Nephron progenitor cell (in vitro differentiated cells): ENCODE measurements at regions not wholly inside any gene's neighbourhood (a gene's known extent, or its start where the extent isn't known, plus 50 kb on each side); places are given as distances from the start of the nearest gene placed in this dataset.

Experiments used
- DNase-seq: peaks from one replicate; pipeline ENCODE4 v3.0.0; 2021
- H3K27ac Mint-ChIP-seq: 2 replicates; pipeline ENCODE4 v1.8.0; 2021; ENCODE audit warnings: mild to moderate bottlenecking, moderate library complexity, mixed read lengths
- H3K27me3 Mint-ChIP-seq: 2 replicates; pipeline ENCODE4 v1.8.0; 2021; ENCODE audit warnings: mild to moderate bottlenecking, low read depth, mixed read lengths; ENCODE audit not compliant: poor library complexity
- H3K36me3 Mint-ChIP-seq: 2 replicates; pipeline ENCODE4 v1.8.0; 2021; ENCODE audit warnings: low read depth, mixed read lengths
- H3K4me1 Mint-ChIP-seq: 2 replicates; pipeline ENCODE4 v1.8.0; 2021; ENCODE audit warnings: mixed read lengths
- H3K4me3 Mint-ChIP-seq: 2 replicates; pipeline ENCODE4 v1.8.0; 2021; ENCODE audit warnings: mild to moderate bottlenecking, moderate library complexity, mixed read lengths
- H3K9me3 Mint-ChIP-seq: 2 replicates; pipeline ENCODE4 v1.8.0; 2021; ENCODE audit warnings: mild to moderate bottlenecking, moderate library complexity, mixed read lengths
- TF ChIP-seq, protein P1 (sequence below): fragments of 200-600 bp; sonication (generic); IDR thresholded peaks from 2 replicates; pipeline ENCODE4 v1.5.0; 2021; ENCODE audit warnings: antibody characterized with exemption

DNA sequence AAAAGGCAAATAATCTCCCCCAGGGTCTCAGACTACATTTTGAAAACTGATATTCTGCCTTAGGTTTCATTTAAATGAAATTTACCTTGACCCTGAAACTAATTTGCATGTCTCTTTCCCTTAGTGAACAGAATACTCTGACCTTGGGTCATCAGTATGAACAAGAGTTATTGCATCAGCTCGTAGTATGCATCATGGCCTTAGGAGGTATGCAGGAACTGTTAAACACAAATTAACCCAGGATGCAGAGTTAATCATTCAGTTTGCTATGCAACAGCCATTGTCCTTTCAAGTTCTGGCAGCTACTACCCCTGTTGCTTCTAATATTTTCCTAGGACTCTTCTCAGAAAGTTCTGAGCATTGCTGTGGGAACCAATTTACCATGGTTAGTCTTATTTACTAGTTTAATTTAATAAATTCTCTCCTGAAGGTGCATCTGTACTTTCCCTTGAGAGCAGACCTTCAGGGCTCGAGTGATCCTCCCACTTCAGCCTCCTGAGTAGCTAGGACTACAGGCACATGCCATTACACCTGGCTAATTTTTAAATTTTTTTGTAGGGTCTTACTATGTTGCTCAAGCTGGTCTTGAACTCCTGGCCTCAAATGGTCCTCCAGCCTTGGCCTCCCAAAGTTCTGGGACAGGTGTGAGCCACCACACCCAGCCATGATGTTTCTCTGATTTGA, 126.7 kb downstream of the TTC6 start:
- H3K27ac Mint-ChIP-seq: no peak overlapping the region
- no peaks in the 10 kb centered on the region for H3K9me3 Mint-ChIP-seq
- H3K4me3 Mint-ChIP-seq: no peak overlapping the region
- TF ChIP-seq, protein P1, sequence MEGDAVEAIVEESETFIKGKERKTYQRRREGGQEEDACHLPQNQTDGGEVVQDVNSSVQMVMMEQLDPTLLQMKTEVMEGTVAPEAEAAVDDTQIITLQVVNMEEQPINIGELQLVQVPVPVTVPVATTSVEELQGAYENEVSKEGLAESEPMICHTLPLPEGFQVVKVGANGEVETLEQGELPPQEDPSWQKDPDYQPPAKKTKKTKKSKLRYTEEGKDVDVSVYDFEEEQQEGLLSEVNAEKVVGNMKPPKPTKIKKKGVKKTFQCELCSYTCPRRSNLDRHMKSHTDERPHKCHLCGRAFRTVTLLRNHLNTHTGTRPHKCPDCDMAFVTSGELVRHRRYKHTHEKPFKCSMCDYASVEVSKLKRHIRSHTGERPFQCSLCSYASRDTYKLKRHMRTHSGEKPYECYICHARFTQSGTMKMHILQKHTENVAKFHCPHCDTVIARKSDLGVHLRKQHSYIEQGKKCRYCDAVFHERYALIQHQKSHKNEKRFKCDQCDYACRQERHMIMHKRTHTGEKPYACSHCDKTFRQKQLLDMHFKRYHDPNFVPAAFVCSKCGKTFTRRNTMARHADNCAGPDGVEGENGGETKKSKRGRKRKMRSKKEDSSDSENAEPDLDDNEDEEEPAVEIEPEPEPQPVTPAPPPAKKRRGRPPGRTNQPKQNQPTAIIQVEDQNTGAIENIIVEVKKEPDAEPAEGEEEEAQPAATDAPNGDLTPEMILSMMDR: no peak
- H3K27me3 Mint-ChIP-seq: no peaks in the 10 kb centered on the region
- no peaks in the 10 kb centered on the region for H3K4me1 Mint-ChIP-seq
- DNase-seq: no peak
- H3K36me3 Mint-ChIP-seq: no peaks in the 10 kb centered on the region

DNA sequence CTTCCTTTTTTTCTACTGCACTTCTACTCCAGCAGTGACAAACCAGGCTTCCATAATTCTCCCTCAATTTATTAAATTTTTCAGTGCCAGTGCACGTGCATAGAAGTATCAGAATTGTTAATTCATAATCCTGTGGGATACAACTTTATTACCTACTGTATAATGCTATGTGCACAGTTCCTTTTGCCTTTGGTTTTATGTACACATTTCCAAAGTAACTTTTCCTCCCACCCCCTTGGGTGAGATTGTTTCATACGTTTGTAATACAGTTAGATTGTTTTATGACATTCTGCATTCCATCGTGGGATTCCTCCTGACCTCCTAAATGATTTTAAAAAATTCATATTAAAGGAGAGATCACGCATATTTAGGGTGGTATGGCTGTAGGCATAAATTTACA, 128.1 kb downstream of the TTC6 start:
- no peak for DNase-seq
- Mint-ChIP-seq H3K27me3 (peaks cover 2% of the 10 kb centered on the region), H3K9me3 (no peaks in the 10 kb centered on the region), H3K27ac (no peak overlapping the region), H3K4me1 (no peaks in the 10 kb centered on the region), H3K4me3 (no peak overlapping the region), H3K36me3 (no peaks in the 10 kb centered on the region)
- TF ChIP-seq, protein P1: no peak

DNA sequence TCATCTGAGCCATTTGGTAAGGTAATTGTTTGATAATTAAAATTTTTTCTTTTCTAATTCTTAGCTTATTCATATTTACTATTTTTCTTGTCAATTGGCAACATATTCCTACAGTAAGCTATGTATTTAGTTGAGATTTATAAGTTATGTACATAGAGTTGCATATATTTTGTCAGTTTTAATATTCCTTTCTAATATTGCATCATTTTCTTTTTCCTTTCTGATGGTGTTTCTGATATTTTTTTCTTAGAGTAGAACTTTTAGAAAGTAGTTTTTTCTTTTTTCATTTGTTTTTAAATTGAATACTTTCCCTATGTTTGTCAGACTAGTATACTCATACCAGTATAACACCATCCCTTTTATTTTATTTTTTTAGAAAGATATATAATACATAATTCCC, 131.3 kb downstream of the TTC6 start:
- Mint-ChIP-seq H3K36me3 (no peaks in the 10 kb centered on the region), H3K27ac (no peak overlapping the region), H3K4me3 (no peak overlapping the region), H3K4me1 (no peaks in the 10 kb centered on the region), H3K9me3 (no peaks in the 10 kb centered on the region), H3K27me3 (peaks cover 2% of the 10 kb centered on the region)
- DNase-seq: no peak
- TF ChIP-seq, protein P1: no peak

DNA sequence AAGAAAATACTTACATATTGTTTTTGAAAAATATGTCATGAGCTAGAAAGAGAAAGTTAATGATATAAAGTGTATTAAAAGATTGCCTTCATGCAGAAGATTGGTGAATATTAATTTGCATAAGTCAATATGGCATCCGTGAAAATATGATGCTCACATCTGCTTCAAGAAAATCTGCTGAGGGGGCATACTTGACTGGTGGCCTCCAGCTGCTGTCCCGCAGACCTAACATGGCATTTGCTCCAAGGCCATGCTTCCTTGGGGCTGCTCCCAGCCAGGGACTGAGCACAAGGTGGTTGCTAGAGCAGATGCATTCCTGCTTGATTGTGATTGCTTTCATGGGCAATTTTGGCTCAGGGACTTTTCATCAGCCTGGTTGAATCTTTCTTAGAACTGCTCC, 133.8 kb downstream of the TTC6 start:
- Mint-ChIP-seq H3K9me3 (no peaks in the 10 kb centered on the region), H3K27me3 (peaks cover 2% of the 10 kb centered on the region), H3K36me3 (no peaks in the 10 kb centered on the region), H3K4me1 (no peaks in the 10 kb centered on the region), H3K27ac (no peak overlapping the region), H3K4me3 (no peak overlapping the region)
- DNase-seq: no peak
- TF ChIP-seq, protein P1: no peak

DNA sequence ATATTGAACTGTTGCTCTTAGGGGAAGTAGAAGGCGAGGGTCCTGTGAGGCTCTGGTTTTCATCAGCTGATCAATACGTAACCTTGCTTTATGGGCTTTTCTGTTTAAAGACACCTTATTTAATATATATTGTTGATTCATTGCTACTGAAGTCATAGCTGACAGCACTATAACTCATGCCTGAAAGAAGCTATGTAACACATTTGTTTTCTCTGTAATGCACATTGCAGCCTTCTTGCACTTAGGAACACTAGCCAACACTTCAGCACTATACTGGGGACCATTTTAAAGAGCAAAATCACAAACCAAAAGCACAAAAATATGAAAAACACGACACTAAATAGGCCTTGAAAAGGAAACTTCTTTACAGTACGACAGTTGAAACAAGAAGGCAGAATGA, 135.7 kb downstream of the TTC6 start:
- peaks cover 2% of the 10 kb centered on the region for H3K27me3 Mint-ChIP-seq
- no peaks in the 10 kb centered on the region for H3K4me1 Mint-ChIP-seq

DNA sequence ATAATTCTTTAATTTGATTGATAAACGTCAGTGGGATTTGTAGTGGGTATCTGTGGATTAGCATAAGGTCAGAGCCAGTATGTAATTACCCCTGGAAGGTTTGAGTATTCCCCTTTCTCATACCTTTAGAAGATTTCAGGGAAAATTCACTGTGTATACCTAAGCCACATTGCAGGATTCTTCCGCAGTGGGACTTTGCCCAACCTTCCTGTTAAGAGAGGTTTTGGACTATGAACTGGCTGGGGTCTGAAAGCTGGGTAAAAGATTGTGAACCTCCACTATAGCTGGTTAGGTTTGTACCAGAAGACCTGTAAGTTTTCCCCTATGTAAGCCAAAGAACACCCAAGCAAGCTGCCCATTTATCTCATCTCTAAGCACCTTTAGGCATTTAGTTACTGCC, 150.2 kb downstream of the TTC6 start:
- H3K4me1 Mint-ChIP-seq: peaks cover 8% of the 10 kb centered on the region
- H3K27me3 Mint-ChIP-seq: peaks cover 3% of the 10 kb centered on the region
- no peaks in the 10 kb centered on the region for H3K36me3 Mint-ChIP-seq
- TF ChIP-seq, protein P1: no peak
- no peaks in the 10 kb centered on the region for H3K9me3 Mint-ChIP-seq
- DNase-seq: no peak
- H3K27ac Mint-ChIP-seq: no peak overlapping the region
- H3K4me3 Mint-ChIP-seq: no peak overlapping the region

More for the DNA sequence above, 135.7 kb downstream of the TTC6 start:
- H3K4me3 Mint-ChIP-seq: no peak overlapping the region
- no peaks in the 10 kb centered on the region for H3K9me3 Mint-ChIP-seq
- H3K36me3 Mint-ChIP-seq: no peaks in the 10 kb centered on the region
- TF ChIP-seq, protein P1: no peak
- H3K27ac Mint-ChIP-seq: no peak overlapping the region
- DNase-seq: no peak
